K562 (cell line): ENCODE measurements at regions not wholly inside any gene's neighbourhood (a gene's known extent, or its start where the extent isn't known, plus 50 kb on each side); places are given as distances from the start of the nearest gene placed in this dataset.

Experiments
- CTCF ChIP-seq, 3 experiments: IDR thresholded peaks in 2 of 3; conservative IDR thresholded peaks in 1 of 3; 2 replicates each; pipeline ENCODE4 v1.5.1; 2011 to 2012; ENCODE audit warnings: low read length in 3 of 3, mild to moderate bottlenecking in 3 of 3, control low read depth in 2 of 3, improper control_type of control experiment in 1 of 3, inconsistent platforms in 1 of 3, low read depth in 1 of 3, mixed read lengths in 1 of 3, moderate library complexity in 1 of 3; ENCODE audit not compliant: insufficient read depth in 2 of 3
- KDM5B ChIP-seq: fragments of 200-600 bp; sonication (generic); IDR thresholded peaks from 2 replicates; pipeline ENCODE4 v1.6.1; 2012; ENCODE audit warnings: low read depth, mild to moderate bottlenecking, moderate library complexity, low read length, control low read depth, inconsistent platforms; ENCODE audit not compliant: insufficient replicate concordance

- TF ChIP-seq KDM5B (no peak), CTCF (IDR thresholded peaks at IDR 0.05 in 2 of 3, conservative IDR thresholded peaks at IDR 0.05 in 1 of 3; ENCODE audit: insufficient read depth in 2 of 3, low read depth in 1 of 3, low read length in 3 of 3) (no peak)
Observed at GRCh38 chr7:68547181-68547580, 1051.1 kb upstream of the AUTS2 start.
